ENCODE measurements at regions not wholly inside any gene's neighbourhood (a gene's known extent, or its start where the extent isn't known, plus 50 kb on each side); places are given as distances from the start of the nearest gene placed in this dataset.
"Not testable (repeated sequence)": the region's sequence is repeated elsewhere in the genome, so short reads cannot be mapped to it uniquely, and the experiment has no call there.

DNA sequence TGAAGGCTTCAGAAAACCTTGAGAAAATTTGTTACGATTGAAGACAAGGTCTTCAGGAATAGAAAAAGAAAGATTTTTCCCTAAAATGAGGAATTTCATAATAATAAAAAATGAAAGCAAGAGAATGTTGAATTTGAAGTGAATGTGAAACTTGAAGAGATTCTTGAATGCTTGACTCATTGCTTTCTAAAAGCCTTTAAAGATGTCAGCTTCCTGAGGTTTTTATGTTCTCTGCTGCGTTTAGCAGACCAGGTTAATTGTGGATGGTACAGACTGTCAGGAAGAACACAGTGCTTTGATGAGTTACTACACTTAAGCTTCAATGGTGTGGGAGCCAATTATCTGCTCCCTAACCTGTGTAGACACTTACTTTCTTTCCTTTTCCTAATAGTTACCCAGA is 96.3 kb upstream of the FNDC3A start:
- TF ChIP-seq EZH2 (IDR thresholded peaks at IDR 0.05; ENCODE audit: borderline replicate concordance, low read depth, low read length, poor library complexity, severe bottlenecking), result no peak
- TF ChIP-seq, protein P1, sequence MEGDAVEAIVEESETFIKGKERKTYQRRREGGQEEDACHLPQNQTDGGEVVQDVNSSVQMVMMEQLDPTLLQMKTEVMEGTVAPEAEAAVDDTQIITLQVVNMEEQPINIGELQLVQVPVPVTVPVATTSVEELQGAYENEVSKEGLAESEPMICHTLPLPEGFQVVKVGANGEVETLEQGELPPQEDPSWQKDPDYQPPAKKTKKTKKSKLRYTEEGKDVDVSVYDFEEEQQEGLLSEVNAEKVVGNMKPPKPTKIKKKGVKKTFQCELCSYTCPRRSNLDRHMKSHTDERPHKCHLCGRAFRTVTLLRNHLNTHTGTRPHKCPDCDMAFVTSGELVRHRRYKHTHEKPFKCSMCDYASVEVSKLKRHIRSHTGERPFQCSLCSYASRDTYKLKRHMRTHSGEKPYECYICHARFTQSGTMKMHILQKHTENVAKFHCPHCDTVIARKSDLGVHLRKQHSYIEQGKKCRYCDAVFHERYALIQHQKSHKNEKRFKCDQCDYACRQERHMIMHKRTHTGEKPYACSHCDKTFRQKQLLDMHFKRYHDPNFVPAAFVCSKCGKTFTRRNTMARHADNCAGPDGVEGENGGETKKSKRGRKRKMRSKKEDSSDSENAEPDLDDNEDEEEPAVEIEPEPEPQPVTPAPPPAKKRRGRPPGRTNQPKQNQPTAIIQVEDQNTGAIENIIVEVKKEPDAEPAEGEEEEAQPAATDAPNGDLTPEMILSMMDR (conservative IDR thresholded peaks at IDR 0.05; ENCODE audit: low read depth, low read length), result no peak
- Histone ChIP-seq H3K27ac (ENCODE audit: low read depth, low read length, poor library complexity, severe bottlenecking) (no peak overlapping the region), H3K36me3 (ENCODE audit: insufficient read depth, low read length, poor library complexity, severe bottlenecking) (no peaks in the 10 kb centered on the region), H3K4me3 (ENCODE audit: low read depth, low read length, poor library complexity, severe bottlenecking) (no peak overlapping the region), H3K9me3 (ENCODE audit: low read depth, low read length, poor library complexity, severe bottlenecking) (no peaks in the 10 kb centered on the region), H3K27me3 (replicated peaks; ENCODE audit: insufficient read depth, low read depth, low read length, poor library complexity) (peaks cover 8% of the 10 kb centered on the region), H3K4me1 (ENCODE audit: insufficient read depth, low read length, poor library complexity, severe bottlenecking) (no peaks in the 10 kb centered on the region)
- intact Hi-C loops (cut with micrococcal nuclease; ENCODE audit: unreplicated experiment), result no loop called here
- no peak for DNase-seq (ENCODE audit: low spot score)
- no TSS peak for BruUV-seq (replicated peaks)
- ChIA-PET CTCF (no interaction called here), POLR2A (ENCODE audit: low non-redundant PET) (no interaction called here)

DNA sequence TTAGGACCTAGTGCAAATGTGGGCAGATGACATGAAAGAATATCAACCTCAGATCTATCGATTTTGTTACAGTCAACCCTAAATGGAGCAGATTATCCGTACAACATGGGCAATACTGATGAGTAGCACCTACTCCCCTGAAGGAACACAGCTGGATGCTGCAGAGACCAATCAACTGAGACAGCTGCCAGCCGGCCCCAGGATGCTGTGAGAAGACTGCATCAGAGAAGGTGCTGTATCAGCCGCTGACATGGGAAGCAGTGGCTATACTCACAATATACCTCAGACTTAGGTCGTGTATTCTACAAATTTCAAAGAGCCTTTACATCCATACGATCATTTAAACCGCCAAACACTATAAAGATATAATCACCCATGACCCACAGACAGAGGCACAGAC is 95.9 kb upstream of the FNDC3A start:
- Histone ChIP-seq H3K4me3 (ENCODE audit: low read depth, low read length, poor library complexity, severe bottlenecking) (no peak overlapping the region), H3K9me3 (ENCODE audit: low read depth, low read length, poor library complexity, severe bottlenecking) (no peaks in the 10 kb centered on the region), H3K4me1 (ENCODE audit: insufficient read depth, low read length, poor library complexity, severe bottlenecking) (no peaks in the 10 kb centered on the region), H3K36me3 (ENCODE audit: insufficient read depth, low read length, poor library complexity, severe bottlenecking) (no peaks in the 10 kb centered on the region), H3K27me3 (replicated peaks; ENCODE audit: insufficient read depth, low read depth, low read length, poor library complexity) (peaks cover 8% of the 10 kb centered on the region), H3K27ac (ENCODE audit: low read depth, low read length, poor library complexity, severe bottlenecking) (no peak overlapping the region)
- ChIA-PET POLR2A (ENCODE audit: low non-redundant PET) (no interaction called here), CTCF (no interaction called here)
- TF ChIP-seq, protein P1 (conservative IDR thresholded peaks at IDR 0.05; ENCODE audit: low read depth, low read length), result no peak
- no peak for TF ChIP-seq EZH2 (IDR thresholded peaks at IDR 0.05; ENCODE audit: borderline replicate concordance, low read depth, low read length, poor library complexity, severe bottlenecking)
- intact Hi-C loops (cut with micrococcal nuclease; ENCODE audit: unreplicated experiment), result no loop called here
- DNase-seq (ENCODE audit: low spot score), result no peak
- no TSS peak for BruUV-seq (replicated peaks)

DNA sequence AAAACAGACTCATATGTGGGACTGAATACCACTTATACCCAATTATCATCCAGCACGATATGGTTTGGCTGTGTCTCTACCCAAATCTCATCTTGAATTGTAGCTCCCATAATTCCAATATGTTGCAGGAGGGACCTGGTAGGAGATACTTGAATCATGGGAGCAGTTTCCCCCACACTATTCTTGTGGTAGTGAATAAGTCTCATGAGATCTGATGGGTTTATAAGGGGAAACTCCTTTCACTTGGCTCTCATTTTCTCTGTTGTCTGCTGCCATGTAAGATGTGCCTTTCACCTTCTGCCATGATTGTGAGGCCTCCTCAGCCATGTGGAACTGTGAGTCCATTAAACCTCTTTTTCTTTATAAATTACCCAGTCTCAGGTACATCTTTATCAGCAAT is 91.9 kb upstream of the FNDC3A start:
- CTCF ChIA-PET; H3K4me1 ChIP-seq (ENCODE audit: insufficient read depth, low read length, poor library complexity, severe bottlenecking); H3K36me3 ChIP-seq (ENCODE audit: insufficient read depth, low read length, poor library complexity, severe bottlenecking); BruUV-seq (replicated peaks); POLR2A ChIA-PET (ENCODE audit: low non-redundant PET); intact Hi-C loops (cut with micrococcal nuclease; ENCODE audit: unreplicated experiment); H3K9me3 ChIP-seq (ENCODE audit: low read depth, low read length, poor library complexity, severe bottlenecking); DNase-seq (ENCODE audit: low spot score); H3K27ac ChIP-seq (ENCODE audit: low read depth, low read length, poor library complexity, severe bottlenecking); H3K4me3 ChIP-seq (ENCODE audit: low read depth, low read length, poor library complexity, severe bottlenecking); H3K27me3 ChIP-seq (replicated peaks; ENCODE audit: insufficient read depth, low read depth, low read length, poor library complexity): not testable (repeated sequence)

DNA sequence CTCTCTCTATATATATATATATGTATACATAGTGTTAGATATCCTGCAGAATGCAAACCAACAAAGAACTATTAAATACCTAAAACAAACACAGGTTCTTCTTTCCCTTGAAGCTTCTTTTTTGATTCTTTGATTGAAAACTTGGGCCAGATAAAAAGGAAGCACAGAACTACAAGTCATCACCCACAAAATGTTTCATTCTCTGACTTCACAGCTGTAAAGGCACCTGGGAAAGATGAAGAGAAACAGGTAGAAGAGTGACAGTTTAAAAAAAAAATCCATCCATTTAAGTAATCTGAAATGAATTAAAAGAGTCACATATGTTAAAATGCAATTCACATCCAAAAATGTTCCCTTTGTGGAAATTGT is 90.7 kb upstream of the FNDC3A start:
- H3K4me3 ChIP-seq (ENCODE audit: low read depth, low read length, poor library complexity, severe bottlenecking), result no peak overlapping the region
- H3K27ac ChIP-seq (ENCODE audit: low read depth, low read length, poor library complexity, severe bottlenecking), result no peak overlapping the region
- ChIA-PET CTCF (no interaction called here), POLR2A (ENCODE audit: low non-redundant PET) (no interaction called here)
- H3K4me1 ChIP-seq (ENCODE audit: insufficient read depth, low read length, poor library complexity, severe bottlenecking), result no peaks in the 10 kb centered on the region
- BruUV-seq (replicated peaks), result no TSS peak
- intact Hi-C loops (cut with micrococcal nuclease; ENCODE audit: unreplicated experiment), result no loop called here
- no peaks in the 10 kb centered on the region for H3K9me3 ChIP-seq (ENCODE audit: low read depth, low read length, poor library complexity, severe bottlenecking)
- TF ChIP-seq, protein P1 (conservative IDR thresholded peaks at IDR 0.05; ENCODE audit: low read depth, low read length), result no peak
- no peak for TF ChIP-seq EZH2 (IDR thresholded peaks at IDR 0.05; ENCODE audit: borderline replicate concordance, low read depth, low read length, poor library complexity, severe bottlenecking)
- no peak for DNase-seq (ENCODE audit: low spot score)
- peaks cover 3% of the 10 kb centered on the region for H3K27me3 ChIP-seq (replicated peaks; ENCODE audit: insufficient read depth, low read depth, low read length, poor library complexity)
- H3K36me3 ChIP-seq (ENCODE audit: insufficient read depth, low read length, poor library complexity, severe bottlenecking), result no peaks in the 10 kb centered on the region
